GM23338 (cell line): ENCODE measurements at regions not wholly inside any gene's neighbourhood (a gene's known extent, or its start where the extent isn't known, plus 50 kb on each side); places are given as distances from the start of the nearest gene placed in this dataset.

Source experiments
- ATAC-seq: fragments of 200-7000 bp; cut with Tn5 transposase; 3 replicates; pipeline ENCODE4 v1.9.1; 2020
- DNase-seq: peaks from one replicate; pipeline ENCODE4 v3.0.0-alpha.2; 2015; ENCODE audit warnings: low spot score
- H2AFZ ChIP-seq: fragments of 200-600 bp; sonication (generic); 2 replicates; pipeline ENCODE4 v1.8.0; 2016; ENCODE audit warnings: antibody characterized with exemption, mild to moderate bottlenecking, moderate library complexity
- H3F3A ChIP-seq: fragments of 200-600 bp; sonication (generic); replicated peaks from 2 replicates; pipeline ENCODE4 v1.8.0; 2017; ENCODE audit warnings: antibody characterized with exemption, mixed run types, low read depth
- H3K27ac ChIP-seq: fragments of 200-600 bp; sonication (generic); 2 replicates; pipeline ENCODE4 v1.6.1; 2016; ENCODE audit warnings: low read depth
- H3K27me3 ChIP-seq: fragments of 200-600 bp; sonication (generic); 2 replicates; pipeline ENCODE4 v1.8.0; 2016; ENCODE audit warnings: mild to moderate bottlenecking, mixed run types, moderate library complexity; ENCODE audit not compliant: insufficient read depth
- H3K36me3 ChIP-seq: fragments of 200-600 bp; sonication (generic); 2 replicates; pipeline ENCODE4 v1.8.0; 2016; ENCODE audit warnings: mild to moderate bottlenecking; ENCODE audit not compliant: insufficient read depth
- H3K4me1 ChIP-seq: fragments of 200-600 bp; sonication (generic); 2 replicates; pipeline ENCODE4 v1.8.0; 2016; ENCODE audit warnings: mild to moderate bottlenecking, moderate library complexity; ENCODE audit not compliant: insufficient read depth
- H3K4me2 ChIP-seq: fragments of 200-600 bp; sonication (generic); 2 replicates; pipeline ENCODE4 v1.7.1; 2017; ENCODE audit warnings: mixed run types
- H3K4me3 ChIP-seq: fragments of 200-600 bp; sonication (generic); 2 replicates; pipeline ENCODE4 v1.6.1; 2016; ENCODE audit warnings: mixed run types
- H3K79me2 ChIP-seq: fragments of 200-600 bp; sonication (generic); replicated peaks from 2 replicates; pipeline ENCODE4 v1.8.0; 2017; ENCODE audit warnings: mild to moderate bottlenecking; ENCODE audit not compliant: insufficient read depth
- H3K9me2 ChIP-seq: fragments of 200-600 bp; sonication (generic); 2 replicates; pipeline ENCODE4 v1.8.0; 2017; ENCODE audit not compliant: insufficient read depth
- H4K20me1 ChIP-seq: fragments of 200-600 bp; sonication (generic); replicated peaks from 2 replicates; pipeline ENCODE4 v1.8.0; 2017; ENCODE audit warnings: mild to moderate bottlenecking; ENCODE audit not compliant: insufficient read depth
- H3K27ac Mint-ChIP-seq: 2 replicates; pipeline ENCODE4 v1.8.0; 2020; ENCODE audit warnings: inconsistent platforms, mild to moderate bottlenecking, moderate library complexity, mixed read lengths
- H3K27me3 Mint-ChIP-seq: 3 replicates; pipeline ENCODE4 v1.8.0; 2022; ENCODE audit warnings: low read depth, mild to moderate bottlenecking, moderate library complexity, mixed read lengths, inconsistent platforms; ENCODE audit not compliant: insufficient read depth, poor library complexity
- H3K36me3 Mint-ChIP-seq: 3 replicates; pipeline ENCODE4 v1.8.0; 2021; ENCODE audit warnings: low read depth, mild to moderate bottlenecking, inconsistent platforms, moderate library complexity, mixed read lengths
- H3K4me1 Mint-ChIP-seq: 3 replicates; pipeline ENCODE4 v1.8.0; 2020; ENCODE audit warnings: mild to moderate bottlenecking, inconsistent platforms, mixed read lengths
- H3K4me3 Mint-ChIP-seq: 3 replicates; pipeline ENCODE4 v1.8.0; 2021; ENCODE audit warnings: moderate library complexity, mild to moderate bottlenecking, inconsistent platforms, mixed read lengths
- H3K9me3 Mint-ChIP-seq: 3 replicates; pipeline ENCODE4 v1.8.0; 2020; ENCODE audit warnings: moderate library complexity, mild to moderate bottlenecking, inconsistent platforms, mixed read lengths
- CREB1 ChIP-seq: fragments of 250-450 bp; sonication (Bioruptor Pico); IDR thresholded peaks from 2 replicates; pipeline ENCODE4 v1.5.0; 2020; ENCODE audit warnings: low read depth, mild to moderate bottlenecking, moderate library complexity
- EZH2 ChIP-seq: fragments of 200-600 bp; sonication (generic); IDR thresholded peaks from one replicate; pipeline ENCODE4 v1.8.0; 2017; ENCODE audit warnings: antibody characterized with exemption, mild to moderate bottlenecking, low read depth; ENCODE audit not compliant: unreplicated experiment
- EZH2phosphoT487 ChIP-seq: fragments of 200-600 bp; sonication (generic); IDR thresholded peaks from one replicate; pipeline ENCODE4 v1.8.1; 2018; ENCODE audit warnings: antibody characterized with exemption; ENCODE audit not compliant: unreplicated experiment
- NANOG ChIP-seq: IDR thresholded peaks from 2 replicates; pipeline ENCODE4 v1.6.1; 2016; ENCODE audit warnings: antibody characterized with exemption, borderline replicate concordance
- STAT1 ChIP-seq: IDR thresholded peaks from one replicate; pipeline ENCODE4 v1.6.1; 2016; ENCODE audit warnings: antibody characterized with exemption; ENCODE audit not compliant: unreplicated experiment
- ZNF114 ChIP-seq: fragments of 250-450 bp; sonication (Bioruptor Pico); IDR thresholded peaks from 2 replicates; pipeline ENCODE4 v1.5.0; 2020; ENCODE audit warnings: mild to moderate bottlenecking, moderate library complexity
- ZNF331 ChIP-seq: fragments of 250-450 bp; sonication (Bioruptor Pico); IDR thresholded peaks from 2 replicates; pipeline ENCODE4 v1.5.0; 2020; ENCODE audit warnings: low read depth, mild to moderate bottlenecking, moderate library complexity
- ZNF462 ChIP-seq: fragments of 250-450 bp; sonication (Bioruptor Pico); IDR thresholded peaks from 2 replicates; pipeline ENCODE4 v1.5.0; 2020; ENCODE audit warnings: mild to moderate bottlenecking, moderate library complexity

GRCh38 chr14:97290065-97290464 lies 492.9 kb downstream of the VRK1 start:
- Histone ChIP-seq H3K4me1 (peaks cover 3% of the 10 kb centered on the region; the same call in 1 of the 2 replicates), H3K27me3 (no peaks in the 10 kb centered on the region), H3K36me3 (no peaks in the 10 kb centered on the region), H3K79me2 (no peaks in the 10 kb centered on the region), H3F3A (no peaks in the 10 kb centered on the region), H3K4me3 (no peak overlapping the region), H3K27ac (no peak overlapping the region), H3K4me2 (no peak overlapping the region), H4K20me1 (no peaks in the 10 kb centered on the region), H2AFZ (no peak overlapping the region), H3K9me2 (peaks cover 9% of the 10 kb centered on the region)
- no peaks in the 10 kb centered on the region for H3K27me3 Mint-ChIP-seq
- H3K27ac Mint-ChIP-seq, result no peak overlapping the region
- TF ChIP-seq ZNF462 (CRISPR knock-in tag), result no peak
- TF ChIP-seq EZH2, result no peak
- TF ChIP-seq ZNF331 (CRISPR knock-in tag), result no peak
- no peak for TF ChIP-seq ZNF114 (CRISPR knock-in tag)
- TF ChIP-seq STAT1, result no peak
- TF ChIP-seq CREB1 (CRISPR knock-in tag), result no peak
- no peak for TF ChIP-seq NANOG
- no peak for TF ChIP-seq EZH2phosphoT487
- H3K9me3 Mint-ChIP-seq, result no peaks in the 10 kb centered on the region
- no peaks in the 10 kb centered on the region for H3K36me3 Mint-ChIP-seq
- DNase-seq (no peak), ATAC-seq (no peak)
- peaks cover 10% of the 10 kb centered on the region; the same call in 2 of the 3 replicates for H3K4me1 Mint-ChIP-seq
- H3K4me3 Mint-ChIP-seq, result no peak overlapping the region
